ENCODE measurements at regions not wholly inside any gene's neighbourhood (a gene's known extent, or its start where the extent isn't known, plus 50 kb on each side); places are given as distances from the start of the nearest gene placed in this dataset.

- Mint-ChIP-seq H3K27ac (no peak overlapping the region), H3K4me1 (no peaks in the 10 kb centered on the region), H3K27me3 (no peaks in the 10 kb centered on the region), H3K4me3 (no peak overlapping the region), H3K9me3 (ENCODE audit: insufficient read depth) (no peaks in the 10 kb centered on the region)
- Histone ChIP-seq H3K4me3 (ENCODE audit: control extremely low read depth in 1 of 5, extremely low read depth in 1 of 5, insufficient read depth in 1 of 5, low read depth in 2 of 5, low read length in 4 of 5) (no peak overlapping the region), H3K36me3 (replicated peaks in 1 of 2; ENCODE audit: control extremely low read depth in 1 of 2, control insufficient read depth in 1 of 2, extremely low read depth in 1 of 2, insufficient read depth in 2 of 2, low read length in 1 of 2) (no peaks in the 10 kb centered on the region), H3K27me3 (replicated peaks in 1 of 4; ENCODE audit: control extremely low read depth in 1 of 4, control insufficient read depth in 3 of 4, insufficient read depth in 4 of 4, low read length in 3 of 4) (no peaks in the 10 kb centered on the region), H3K9me3 (ENCODE audit: control extremely low read depth in 1 of 3, control insufficient read depth in 2 of 3, insufficient read depth in 1 of 3, low read length in 2 of 3) (no peaks in the 10 kb centered on the region), H3K27ac (ENCODE audit: low read length in 2 of 2) (no peak overlapping the region), H3K9ac (ENCODE audit: low read length) (no peak overlapping the region), H3K4me1 (ENCODE audit: control insufficient read depth in 2 of 2, insufficient read depth in 2 of 2, low read length in 2 of 2) (no peaks in the 10 kb centered on the region), H2AFZ (ENCODE audit: insufficient read depth, low read depth, low read length, poor library complexity, severe bottlenecking) (no peak overlapping the region), H3K4me2 (replicated peaks; ENCODE audit: low read depth, low read length, poor library complexity, severe bottlenecking) (no peak overlapping the region), H4K20me1 (ENCODE audit: control insufficient read depth, insufficient read depth, low read length, poor library complexity, severe bottlenecking) (no peaks in the 10 kb centered on the region), H3K79me2 (ENCODE audit: control insufficient read depth, insufficient read depth, low read length) (no peaks in the 10 kb centered on the region)
- CTCF ChIA-PET = no interaction called here
- POLR2A ChIA-PET = no interaction called here
- ATAC-seq (ENCODE audit: low read depth) (no peak), DNase-seq (no peak)
- WGBS (ENCODE audit: insufficient coverage) = no CpG with 5 or more reads among the region's 2 CpGs
- intact Hi-C loops (cut with micrococcal nuclease) = no loop called here
- no peak for TF ChIP-seq EZH2 (IDR thresholded peaks at IDR 0.05; ENCODE audit: borderline replicate concordance, insufficient read depth, low read depth, low read length, poor library complexity, severe bottlenecking)
- TF ChIP-seq CTCF (IDR thresholded peaks at IDR 0.05) = no peak
These were observed 142.0 kb upstream of the RORB start for GRCh38 chr9:74355107-74355506.

GRCh38 chr9:74357577-74357976, 139.6 kb upstream of the RORB start:
- Mint-ChIP-seq H3K4me1 (no peaks in the 10 kb centered on the region), H3K27ac (no peak overlapping the region), H3K4me3 (no peak overlapping the region), H3K9me3 (ENCODE audit: insufficient read depth) (no peaks in the 10 kb centered on the region), H3K27me3 (no peaks in the 10 kb centered on the region)
- Histone ChIP-seq H3K79me2 (ENCODE audit: control insufficient read depth, insufficient read depth, low read length) (no peaks in the 10 kb centered on the region), H3K27ac (ENCODE audit: low read length in 2 of 2) (no peak overlapping the region), H3K4me3 (ENCODE audit: control extremely low read depth in 1 of 5, extremely low read depth in 1 of 5, insufficient read depth in 1 of 5, low read depth in 2 of 5, low read length in 4 of 5) (no peak overlapping the region), H2AFZ (ENCODE audit: insufficient read depth, low read depth, low read length, poor library complexity, severe bottlenecking) (no peak overlapping the region), H3K36me3 (replicated peaks in 1 of 2; ENCODE audit: control extremely low read depth in 1 of 2, control insufficient read depth in 1 of 2, extremely low read depth in 1 of 2, insufficient read depth in 2 of 2, low read length in 1 of 2) (no peaks in the 10 kb centered on the region), H4K20me1 (ENCODE audit: control insufficient read depth, insufficient read depth, low read length, poor library complexity, severe bottlenecking) (no peaks in the 10 kb centered on the region), H3K9ac (ENCODE audit: low read length) (no peak overlapping the region), H3K4me1 (ENCODE audit: control insufficient read depth in 2 of 2, insufficient read depth in 2 of 2, low read length in 2 of 2) (no peaks in the 10 kb centered on the region), H3K4me2 (replicated peaks; ENCODE audit: low read depth, low read length, poor library complexity, severe bottlenecking) (no peak overlapping the region), H3K9me3 (ENCODE audit: control extremely low read depth in 1 of 3, control insufficient read depth in 2 of 3, insufficient read depth in 1 of 3, low read length in 2 of 3) (no peaks in the 10 kb centered on the region), H3K27me3 (replicated peaks in 1 of 4; ENCODE audit: control extremely low read depth in 1 of 4, control insufficient read depth in 3 of 4, insufficient read depth in 4 of 4, low read length in 3 of 4) (no peaks in the 10 kb centered on the region)
- DNase-seq (no peak), ATAC-seq (ENCODE audit: low read depth) (no peak)
- CTCF ChIA-PET = no interaction called here
- TF ChIP-seq EZH2 (IDR thresholded peaks at IDR 0.05; ENCODE audit: borderline replicate concordance, insufficient read depth, low read depth, low read length, poor library complexity, severe bottlenecking) (no peak), CTCF (IDR thresholded peaks at IDR 0.05) (no peak)
- intact Hi-C loops (cut with micrococcal nuclease) = no loop called here
- no CpG with 5 or more reads among the region's 2 CpGs for WGBS (ENCODE audit: insufficient coverage)
- POLR2A ChIA-PET = no interaction called here
